ENCODE measurements at regions not wholly inside any gene's neighbourhood (a gene's known extent, or its start where the extent isn't known, plus 50 kb on each side); places are given as distances from the start of the nearest gene placed in this dataset.

DNA sequence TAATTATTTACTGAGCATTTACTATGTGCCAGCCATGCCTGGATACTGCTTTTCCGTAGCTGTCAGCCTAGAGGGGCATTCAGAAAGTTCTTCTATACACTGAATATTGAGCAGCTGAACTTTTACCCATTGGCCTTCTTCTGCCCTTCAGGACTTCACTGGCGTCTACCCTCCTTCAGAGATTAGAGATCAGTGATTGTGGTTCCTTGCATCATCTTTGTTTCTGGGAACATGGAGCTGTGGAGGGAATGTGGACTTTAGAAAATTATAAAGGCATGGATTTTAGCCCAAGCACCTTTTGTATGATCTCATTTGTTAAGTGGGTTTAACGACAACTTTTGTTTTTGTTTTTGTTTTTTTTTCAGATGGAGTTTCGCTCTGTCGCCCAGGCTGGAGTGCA lies 58.7 kb upstream of the POU3F1 start:
- Mint-ChIP-seq H3K27ac (no peak overlapping the region), H3K27me3 (ENCODE audit: insufficient read depth, low read depth, poor library complexity) (peaks cover 4% of the 10 kb centered on the region), H3K4me3 (no peak overlapping the region), H3K36me3 (ENCODE audit: low read depth) (peaks cover 26% of the 10 kb centered on the region), H3K9me3 (peaks cover 2% of the 10 kb centered on the region; the same call in 2 of the 3 replicates), H3K4me1 (peaks cover 12% of the 10 kb centered on the region)
- no peak overlapping the region for H3K4me3 ChIP-seq
- TF ChIP-seq, protein P1, sequence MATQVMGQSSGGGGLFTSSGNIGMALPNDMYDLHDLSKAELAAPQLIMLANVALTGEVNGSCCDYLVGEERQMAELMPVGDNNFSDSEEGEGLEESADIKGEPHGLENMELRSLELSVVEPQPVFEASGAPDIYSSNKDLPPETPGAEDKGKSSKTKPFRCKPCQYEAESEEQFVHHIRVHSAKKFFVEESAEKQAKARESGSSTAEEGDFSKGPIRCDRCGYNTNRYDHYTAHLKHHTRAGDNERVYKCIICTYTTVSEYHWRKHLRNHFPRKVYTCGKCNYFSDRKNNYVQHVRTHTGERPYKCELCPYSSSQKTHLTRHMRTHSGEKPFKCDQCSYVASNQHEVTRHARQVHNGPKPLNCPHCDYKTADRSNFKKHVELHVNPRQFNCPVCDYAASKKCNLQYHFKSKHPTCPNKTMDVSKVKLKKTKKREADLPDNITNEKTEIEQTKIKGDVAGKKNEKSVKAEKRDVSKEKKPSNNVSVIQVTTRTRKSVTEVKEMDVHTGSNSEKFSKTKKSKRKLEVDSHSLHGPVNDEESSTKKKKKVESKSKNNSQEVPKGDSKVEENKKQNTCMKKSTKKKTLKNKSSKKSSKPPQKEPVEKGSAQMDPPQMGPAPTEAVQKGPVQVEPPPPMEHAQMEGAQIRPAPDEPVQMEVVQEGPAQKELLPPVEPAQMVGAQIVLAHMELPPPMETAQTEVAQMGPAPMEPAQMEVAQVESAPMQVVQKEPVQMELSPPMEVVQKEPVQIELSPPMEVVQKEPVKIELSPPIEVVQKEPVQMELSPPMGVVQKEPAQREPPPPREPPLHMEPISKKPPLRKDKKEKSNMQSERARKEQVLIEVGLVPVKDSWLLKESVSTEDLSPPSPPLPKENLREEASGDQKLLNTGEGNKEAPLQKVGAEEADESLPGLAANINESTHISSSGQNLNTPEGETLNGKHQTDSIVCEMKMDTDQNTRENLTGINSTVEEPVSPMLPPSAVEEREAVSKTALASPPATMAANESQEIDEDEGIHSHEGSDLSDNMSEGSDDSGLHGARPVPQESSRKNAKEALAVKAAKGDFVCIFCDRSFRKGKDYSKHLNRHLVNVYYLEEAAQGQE (IDR thresholded peaks at IDR 0.05; ENCODE audit: unreplicated experiment): no peak
- TF ChIP-seq NANOG (IDR thresholded peaks at IDR 0.05; ENCODE audit: borderline replicate concordance) (no peak), STAT1 (IDR thresholded peaks at IDR 0.05; ENCODE audit: unreplicated experiment) (no peak), ZNF114 (CRISPR knock-in tag; IDR thresholded peaks at IDR 0.05) (no peak), EZH2 (IDR thresholded peaks at IDR 0.05; ENCODE audit: low read depth, unreplicated experiment) (no peak), POLR2AphosphoS5 (IDR thresholded peaks at IDR 0.05; ENCODE audit: low read depth) (no peak), EZH2phosphoT487 (IDR thresholded peaks at IDR 0.05; ENCODE audit: unreplicated experiment) (no peak), ZNF331 (CRISPR knock-in tag; IDR thresholded peaks at IDR 0.05; ENCODE audit: low read depth) (no peak), JUNB (IDR thresholded peaks at IDR 0.05; ENCODE audit: unreplicated experiment) (no peak), CREB1 (CRISPR knock-in tag; IDR thresholded peaks at IDR 0.05; ENCODE audit: low read depth) (no peak)
- TF ChIP-seq, protein P2, sequence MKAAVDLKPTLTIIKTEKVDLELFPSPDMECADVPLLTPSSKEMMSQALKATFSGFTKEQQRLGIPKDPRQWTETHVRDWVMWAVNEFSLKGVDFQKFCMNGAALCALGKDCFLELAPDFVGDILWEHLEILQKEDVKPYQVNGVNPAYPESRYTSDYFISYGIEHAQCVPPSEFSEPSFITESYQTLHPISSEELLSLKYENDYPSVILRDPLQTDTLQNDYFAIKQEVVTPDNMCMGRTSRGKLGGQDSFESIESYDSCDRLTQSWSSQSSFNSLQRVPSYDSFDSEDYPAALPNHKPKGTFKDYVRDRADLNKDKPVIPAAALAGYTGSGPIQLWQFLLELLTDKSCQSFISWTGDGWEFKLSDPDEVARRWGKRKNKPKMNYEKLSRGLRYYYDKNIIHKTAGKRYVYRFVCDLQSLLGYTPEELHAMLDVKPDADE (IDR thresholded peaks at IDR 0.05): no peak
- TF ChIP-seq, protein P3, sequence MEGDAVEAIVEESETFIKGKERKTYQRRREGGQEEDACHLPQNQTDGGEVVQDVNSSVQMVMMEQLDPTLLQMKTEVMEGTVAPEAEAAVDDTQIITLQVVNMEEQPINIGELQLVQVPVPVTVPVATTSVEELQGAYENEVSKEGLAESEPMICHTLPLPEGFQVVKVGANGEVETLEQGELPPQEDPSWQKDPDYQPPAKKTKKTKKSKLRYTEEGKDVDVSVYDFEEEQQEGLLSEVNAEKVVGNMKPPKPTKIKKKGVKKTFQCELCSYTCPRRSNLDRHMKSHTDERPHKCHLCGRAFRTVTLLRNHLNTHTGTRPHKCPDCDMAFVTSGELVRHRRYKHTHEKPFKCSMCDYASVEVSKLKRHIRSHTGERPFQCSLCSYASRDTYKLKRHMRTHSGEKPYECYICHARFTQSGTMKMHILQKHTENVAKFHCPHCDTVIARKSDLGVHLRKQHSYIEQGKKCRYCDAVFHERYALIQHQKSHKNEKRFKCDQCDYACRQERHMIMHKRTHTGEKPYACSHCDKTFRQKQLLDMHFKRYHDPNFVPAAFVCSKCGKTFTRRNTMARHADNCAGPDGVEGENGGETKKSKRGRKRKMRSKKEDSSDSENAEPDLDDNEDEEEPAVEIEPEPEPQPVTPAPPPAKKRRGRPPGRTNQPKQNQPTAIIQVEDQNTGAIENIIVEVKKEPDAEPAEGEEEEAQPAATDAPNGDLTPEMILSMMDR (conservative IDR thresholded peaks at IDR 0.05; ENCODE audit: low read depth in 2 of 2): no peak
- TF ChIP-seq, protein P4, sequence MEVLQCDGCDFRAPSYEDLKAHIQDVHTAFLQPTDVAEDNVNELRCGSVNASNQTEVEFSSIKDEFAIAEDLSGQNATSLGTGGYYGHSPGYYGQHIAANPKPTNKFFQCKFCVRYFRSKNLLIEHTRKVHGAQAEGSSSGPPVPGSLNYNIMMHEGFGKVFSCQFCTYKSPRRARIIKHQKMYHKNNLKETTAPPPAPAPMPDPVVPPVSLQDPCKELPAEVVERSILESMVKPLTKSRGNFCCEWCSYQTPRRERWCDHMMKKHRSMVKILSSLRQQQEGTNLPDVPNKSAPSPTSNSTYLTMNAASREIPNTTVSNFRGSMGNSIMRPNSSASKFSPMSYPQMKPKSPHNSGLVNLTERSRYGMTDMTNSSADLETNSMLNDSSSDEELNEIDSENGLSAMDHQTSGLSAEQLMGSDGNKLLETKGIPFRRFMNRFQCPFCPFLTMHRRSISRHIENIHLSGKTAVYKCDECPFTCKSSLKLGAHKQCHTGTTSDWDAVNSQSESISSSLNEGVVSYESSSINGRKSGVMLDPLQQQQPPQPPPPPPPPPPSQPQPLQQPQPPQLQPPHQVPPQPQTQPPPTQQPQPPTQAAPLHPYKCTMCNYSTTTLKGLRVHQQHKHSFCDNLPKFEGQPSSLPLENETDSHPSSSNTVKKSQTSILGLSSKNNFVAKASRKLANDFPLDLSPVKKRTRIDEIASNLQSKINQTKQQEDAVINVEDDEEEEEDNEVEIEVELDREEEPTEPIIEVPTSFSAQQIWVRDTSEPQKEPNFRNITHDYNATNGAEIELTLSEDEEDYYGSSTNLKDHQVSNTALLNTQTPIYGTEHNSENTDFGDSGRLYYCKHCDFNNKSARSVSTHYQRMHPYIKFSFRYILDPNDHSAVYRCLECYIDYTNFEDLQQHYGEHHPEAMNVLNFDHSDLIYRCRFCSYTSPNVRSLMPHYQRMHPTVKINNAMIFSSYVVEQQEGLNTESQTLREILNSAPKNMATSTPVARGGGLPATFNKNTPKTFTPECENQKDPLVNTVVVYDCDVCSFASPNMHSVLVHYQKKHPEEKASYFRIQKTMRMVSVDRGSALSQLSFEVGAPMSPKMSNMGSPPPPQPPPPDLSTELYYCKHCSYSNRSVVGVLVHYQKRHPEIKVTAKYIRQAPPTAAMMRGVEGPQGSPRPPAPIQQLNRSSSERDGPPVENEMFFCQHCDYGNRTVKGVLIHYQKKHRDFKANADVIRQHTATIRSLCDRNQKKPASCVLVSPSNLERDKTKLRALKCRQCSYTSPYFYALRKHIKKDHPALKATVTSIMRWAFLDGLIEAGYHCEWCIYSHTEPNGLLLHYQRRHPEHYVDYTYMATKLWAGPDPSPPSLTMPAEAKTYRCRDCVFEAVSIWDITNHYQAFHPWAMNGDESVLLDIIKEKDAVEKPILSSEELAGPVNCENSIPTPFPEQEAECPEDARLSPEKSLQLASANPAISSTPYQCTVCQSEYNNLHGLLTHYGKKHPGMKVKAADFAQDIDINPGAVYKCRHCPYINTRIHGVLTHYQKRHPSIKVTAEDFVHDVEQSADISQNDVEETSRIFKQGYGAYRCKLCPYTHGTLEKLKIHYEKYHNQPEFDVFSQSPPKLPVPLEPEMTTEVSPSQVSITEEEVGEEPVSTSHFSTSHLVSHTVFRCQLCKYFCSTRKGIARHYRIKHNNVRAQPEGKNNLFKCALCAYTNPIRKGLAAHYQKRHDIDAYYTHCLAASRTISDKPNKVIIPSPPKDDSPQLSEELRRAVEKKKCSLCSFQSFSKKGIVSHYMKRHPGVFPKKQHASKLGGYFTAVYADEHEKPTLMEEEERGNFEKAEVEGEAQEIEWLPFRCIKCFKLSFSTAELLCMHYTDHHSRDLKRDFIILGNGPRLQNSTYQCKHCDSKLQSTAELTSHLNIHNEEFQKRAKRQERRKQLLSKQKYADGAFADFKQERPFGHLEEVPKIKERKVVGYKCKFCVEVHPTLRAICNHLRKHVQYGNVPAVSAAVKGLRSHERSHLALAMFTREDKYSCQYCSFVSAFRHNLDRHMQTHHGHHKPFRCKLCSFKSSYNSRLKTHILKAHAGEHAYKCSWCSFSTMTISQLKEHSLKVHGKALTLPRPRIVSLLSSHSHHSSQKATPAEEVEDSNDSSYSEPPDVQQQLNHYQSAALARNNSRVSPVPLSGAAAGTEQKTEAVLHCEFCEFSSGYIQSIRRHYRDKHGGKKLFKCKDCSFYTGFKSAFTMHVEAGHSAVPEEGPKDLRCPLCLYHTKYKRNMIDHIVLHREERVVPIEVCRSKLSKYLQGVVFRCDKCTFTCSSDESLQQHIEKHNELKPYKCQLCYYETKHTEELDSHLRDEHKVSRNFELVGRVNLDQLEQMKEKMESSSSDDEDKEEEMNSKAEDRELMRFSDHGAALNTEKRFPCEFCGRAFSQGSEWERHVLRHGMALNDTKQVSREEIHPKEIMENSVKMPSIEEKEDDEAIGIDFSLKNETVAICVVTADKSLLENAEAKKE (CRISPR knock-in tag; IDR thresholded peaks at IDR 0.05): no peak
- no peaks in the 10 kb centered on the region for H3K9me2 ChIP-seq (ENCODE audit: insufficient read depth)
- DNase-seq (ENCODE audit: low spot score): no peak
- no peaks in the 10 kb centered on the region for H3F3A ChIP-seq (replicated peaks; ENCODE audit: low read depth)
- no peak overlapping the region for H2AFZ ChIP-seq
- no peak for ATAC-seq
- H3K4me2 ChIP-seq: no peak overlapping the region
- H3K27me3 ChIP-seq (ENCODE audit: insufficient read depth): no peaks in the 10 kb centered on the region
- H3K79me2 ChIP-seq (replicated peaks; ENCODE audit: insufficient read depth): no peaks in the 10 kb centered on the region
- no peaks in the 10 kb centered on the region for H3K36me3 ChIP-seq (ENCODE audit: insufficient read depth)
- H4K20me1 ChIP-seq (replicated peaks; ENCODE audit: insufficient read depth): no peaks in the 10 kb centered on the region
- no peak overlapping the region for H3K27ac ChIP-seq (ENCODE audit: low read depth)
- H3K4me1 ChIP-seq (ENCODE audit: insufficient read depth): no peaks in the 10 kb centered on the region

All from GM23338 (cell line).